Sigmoid colon (tissue), 6 donors: ENCODE measurements at regions not wholly inside any gene's neighbourhood (a gene's known extent, or its start where the extent isn't known, plus 50 kb on each side); places are given as distances from the start of the nearest gene placed in this dataset.

Experiments used
- DNase-seq: peaks from one replicate; pipeline ENCODE4 v3.0.0-alpha.2; 2019
- H3K27ac ChIP-seq, 4 donors: fragments of 200-600 bp; sonication (generic); one replicate each; pipeline ENCODE4 v1.5.1; 2016 to 2019; ENCODE audit warnings: mild to moderate bottlenecking in 1 of 4
- H3K27me3 ChIP-seq, 3 donors: fragments of 200-600 bp; sonication (generic); one replicate each; pipeline ENCODE4 v1.5.1; 2019; ENCODE audit warnings: mild to moderate bottlenecking in 1 of 3
- H3K36me3 ChIP-seq, 4 donors: fragments of 200-600 bp; sonication (generic); one replicate each; pipeline ENCODE4 v1.5.1; 2016 to 2019
- H3K4me1 ChIP-seq, 4 donors: fragments of 200-600 bp; sonication (generic); one replicate each; pipeline ENCODE4 v1.5.1; 2017 to 2019
- H3K4me3 ChIP-seq, 4 donors: fragments of 200-600 bp; sonication (generic); one replicate each; pipeline ENCODE4 v1.5.1; 2017 to 2019; ENCODE audit warnings: mild to moderate bottlenecking in 2 of 4, moderate library complexity in 1 of 4
- H3K9me3 ChIP-seq, 4 donors: fragments of 200-600 bp in 3 of 4; sonication (generic) in 3 of 4; one replicate each; pipeline versions ENCODE4 v1.5.1 to v1.6.1; 2013 to 2019
- CTCF ChIP-seq, 4 experiments: fragments of 450-650 bp in 3 of 4; fragments of 200-600 bp in 1 of 4; IDR thresholded peaks; one replicate each; pipeline ENCODE4 v1.5.1; 2016 to 2019; ENCODE audit warnings: antibody characterized with exemption in 4 of 4, mild to moderate bottlenecking in 3 of 4, moderate library complexity in 2 of 4
- EP300 ChIP-seq, 4 donors: sonication (generic); formaldehyde crosslinking; IDR thresholded peaks; one replicate each; pipeline ENCODE4 v1.6.1; 2017; ENCODE audit warnings: antibody characterized with exemption in 4 of 4
- POLR2A ChIP-seq, 2 donors: fragments of 450-650 bp; IDR thresholded peaks; one replicate each; pipeline ENCODE4 v1.6.1; 2016; ENCODE audit warnings: antibody characterized with exemption in 2 of 2, mild to moderate bottlenecking in 2 of 2, moderate library complexity in 2 of 2
- POLR2AphosphoS5 ChIP-seq, 4 donors: sonication (generic); formaldehyde crosslinking; IDR thresholded peaks; one replicate each; pipeline ENCODE4 v1.6.1; 2017; ENCODE audit warnings: antibody characterized with exemption in 4 of 4
- WGBS, 2 donors: extraction: QIAGEN DNeasy Blood & Tissue Kit; methylation state at CpG; one replicate each; pipeline ENCODE4 v1.1.7; 2013; 5-methylcytosine and 5-hydroxymethylcytosine counted together
- intact Hi-C: fragments of 100-400 bp; cut with DNase I; formaldehyde crosslinking; loops from one replicate; pipeline ENCODE4 v1.15.1; 2023
- donor health status: healthy with polysubstance abuse.
- donor health status: healthy.

- H3K4me1 ChIP-seq, result no peaks in the 10 kb centered on the region
- H3K36me3 ChIP-seq, result no peaks in the 10 kb centered on the region
- no peaks in the 10 kb centered on the region for H3K27me3 ChIP-seq
- TF ChIP-seq CTCF (IDR thresholded peaks at IDR 0.05), result no peak
- no peak for TF ChIP-seq POLR2AphosphoS5 (IDR thresholded peaks at IDR 0.05)
- TF ChIP-seq EP300 (IDR thresholded peaks at IDR 0.05), result no peak
- no peak for TF ChIP-seq POLR2A (IDR thresholded peaks at IDR 0.05)
- H3K4me3 ChIP-seq, result no peak overlapping the region
- intact Hi-C loops, result no loop called here
- H3K27ac ChIP-seq, result no peak overlapping the region
- 95 to 97% methylated on average over 1 of the region's 1 CpG for WGBS, 2 donors
- H3K9me3 ChIP-seq, result peaks cover 0 to 3% (median 0%) of the 10 kb centered on the region in 4 donors
- no peak for DNase-seq
Measured at GRCh38 chr10:81688459-81688858, 186.5 kb upstream of the NRG3 start.

- intact Hi-C loops, result no loop called here
- peaks cover 0 to 10% (median 2%) of the 10 kb centered on the region in 4 donors for H3K9me3 ChIP-seq
- TF ChIP-seq POLR2A (IDR thresholded peaks at IDR 0.05), result no peak
- no peak for TF ChIP-seq EP300 (IDR thresholded peaks at IDR 0.05)
- TF ChIP-seq POLR2AphosphoS5 (IDR thresholded peaks at IDR 0.05), result no peak
- no peak for TF ChIP-seq CTCF (IDR thresholded peaks at IDR 0.05)
- no peaks in the 10 kb centered on the region for H3K4me1 ChIP-seq
- no peak overlapping the region for H3K27ac ChIP-seq
- no peaks in the 10 kb centered on the region for H3K27me3 ChIP-seq
- no peak for DNase-seq
- H3K4me3 ChIP-seq, result no peak overlapping the region
- no peaks in the 10 kb centered on the region for H3K36me3 ChIP-seq
- 69 to 81% methylated on average over 9 of the region's 9 CpGs for WGBS, 2 donors
Measured at GRCh38 chr10:81696609-81697388, 178.2 kb upstream of the NRG3 start.

GRCh38 chr10:81704596-81704995, 170.4 kb upstream of the NRG3 start:
- WGBS, 2 donors, result 57 to 62% methylated on average over 1 of the region's 1 CpG
- TF ChIP-seq POLR2A (IDR thresholded peaks at IDR 0.05) (no peak), POLR2AphosphoS5 (IDR thresholded peaks at IDR 0.05) (no peak), CTCF (IDR thresholded peaks at IDR 0.05) (no peak), EP300 (IDR thresholded peaks at IDR 0.05) (no peak)
- intact Hi-C loops, result no loop called here

GRCh38 chr10:81708416-81708815, 166.6 kb upstream of the NRG3 start:
- H3K4me3 ChIP-seq, result no peak overlapping the region
- intact Hi-C loops, result no loop called here
- WGBS, 2 donors, result 18 to 20% methylated on average over 5 of the region's 5 CpGs
- H3K36me3 ChIP-seq, result no peaks in the 10 kb centered on the region
- no peak overlapping the region for H3K27ac ChIP-seq
- H3K9me3 ChIP-seq, result no peaks in the 10 kb centered on the region
- TF ChIP-seq POLR2AphosphoS5 (IDR thresholded peaks at IDR 0.05), result no peak
- no peak for TF ChIP-seq EP300 (IDR thresholded peaks at IDR 0.05)
- TF ChIP-seq CTCF (IDR thresholded peaks at IDR 0.05), result no peak
- no peak for TF ChIP-seq POLR2A (IDR thresholded peaks at IDR 0.05)
- no peaks in the 10 kb centered on the region for H3K27me3 ChIP-seq
- DNase-seq, result no peak
- H3K4me1 ChIP-seq, result no peaks in the 10 kb centered on the region

More at GRCh38 chr10:81704596-81704995, 170.4 kb upstream of the NRG3 start:
- no peak overlapping the region for H3K27ac ChIP-seq
- H3K36me3 ChIP-seq, result no peaks in the 10 kb centered on the region
- no peak for DNase-seq
- no peak overlapping the region for H3K4me3 ChIP-seq
- H3K27me3 ChIP-seq, result no peaks in the 10 kb centered on the region
- no peaks in the 10 kb centered on the region for H3K4me1 ChIP-seq
- no peaks in the 10 kb centered on the region for H3K9me3 ChIP-seq

GRCh38 chr10:81708929-81709328, 166.1 kb upstream of the NRG3 start:
- no peak for DNase-seq
- Histone ChIP-seq H3K4me1 (no peaks in the 10 kb centered on the region), H3K27ac (no peak overlapping the region), H3K36me3 (no peaks in the 10 kb centered on the region), H3K9me3 (no peaks in the 10 kb centered on the region), H3K27me3 (no peaks in the 10 kb centered on the region), H3K4me3 (no peak overlapping the region)
- no peak for TF ChIP-seq EP300 (IDR thresholded peaks at IDR 0.05)
- TF ChIP-seq CTCF (IDR thresholded peaks at IDR 0.05), result no peak
- TF ChIP-seq POLR2AphosphoS5 (IDR thresholded peaks at IDR 0.05), result no peak
- no peak for TF ChIP-seq POLR2A (IDR thresholded peaks at IDR 0.05)
- WGBS, 2 donors, result 19 to 25% methylated on average over 2 of the region's 2 CpGs
- intact Hi-C loops, result no loop called here
